ENCODE measurements at regions not wholly inside any gene's neighbourhood (a gene's known extent, or its start where the extent isn't known, plus 50 kb on each side); places are given as distances from the start of the nearest gene placed in this dataset.
"Not testable (repeated sequence)": the region's sequence is repeated elsewhere in the genome, so short reads cannot be mapped to it uniquely, and the experiment has no call there.

GRCh38 chr13:111678120-111678882 lies 357.9 kb downstream of the TEX29 start:
- H3K4me1 ChIP-seq (ENCODE audit: control insufficient read depth in 1 of 2, insufficient read depth in 2 of 2, low read length in 2 of 2); H3K4me3 ChIP-seq (ENCODE audit: low read depth in 1 of 2, low read length in 2 of 2); H3K27ac ChIP-seq (ENCODE audit: low read length); H3K9me3 ChIP-seq (ENCODE audit: control insufficient read depth in 1 of 2, low read length in 2 of 2); H3K27me3 ChIP-seq (ENCODE audit: low read depth, low read length); H3K36me3 ChIP-seq (ENCODE audit: control insufficient read depth in 1 of 2, insufficient read depth in 2 of 2, low read length in 2 of 2): not testable (repeated sequence)

GRCh38 chr13:111679645-111680044 lies 359.2 kb downstream of the TEX29 start:
- not testable (repeated sequence) for H3K36me3 ChIP-seq (ENCODE audit: control insufficient read depth in 1 of 2, insufficient read depth in 2 of 2, low read length in 2 of 2); H3K27me3 ChIP-seq (ENCODE audit: low read depth, low read length); H3K27ac ChIP-seq (ENCODE audit: low read length); H3K9me3 ChIP-seq (ENCODE audit: control insufficient read depth in 1 of 2, low read length in 2 of 2); H3K4me3 ChIP-seq (ENCODE audit: low read depth in 1 of 2, low read length in 2 of 2); H3K4me1 ChIP-seq (ENCODE audit: control insufficient read depth in 1 of 2, insufficient read depth in 2 of 2, low read length in 2 of 2)

GRCh38 chr13:111680100-111680499 lies 359.7 kb downstream of the TEX29 start:
- not testable (repeated sequence) for H3K4me3 ChIP-seq (ENCODE audit: low read depth in 1 of 2, low read length in 2 of 2); H3K9me3 ChIP-seq (ENCODE audit: control insufficient read depth in 1 of 2, low read length in 2 of 2); H3K27me3 ChIP-seq (ENCODE audit: low read depth, low read length); H3K36me3 ChIP-seq (ENCODE audit: control insufficient read depth in 1 of 2, insufficient read depth in 2 of 2, low read length in 2 of 2); H3K4me1 ChIP-seq (ENCODE audit: control insufficient read depth in 1 of 2, insufficient read depth in 2 of 2, low read length in 2 of 2); H3K27ac ChIP-seq (ENCODE audit: low read length)

- H3K27me3 ChIP-seq (ENCODE audit: low read depth, low read length); H3K4me1 ChIP-seq (ENCODE audit: control insufficient read depth in 1 of 2, insufficient read depth in 2 of 2, low read length in 2 of 2); H3K9me3 ChIP-seq (ENCODE audit: control insufficient read depth in 1 of 2, low read length in 2 of 2); H3K27ac ChIP-seq (ENCODE audit: low read length); H3K4me3 ChIP-seq (ENCODE audit: low read depth in 1 of 2, low read length in 2 of 2); H3K36me3 ChIP-seq (ENCODE audit: control insufficient read depth in 1 of 2, insufficient read depth in 2 of 2, low read length in 2 of 2): not testable (repeated sequence)
Measured at GRCh38 chr13:111692028-111692427, 371.6 kb downstream of the TEX29 start.

- not testable (repeated sequence) for H3K4me3 ChIP-seq (ENCODE audit: low read depth in 1 of 2, low read length in 2 of 2); H3K27ac ChIP-seq (ENCODE audit: low read length); H3K9me3 ChIP-seq (ENCODE audit: control insufficient read depth in 1 of 2, low read length in 2 of 2); H3K27me3 ChIP-seq (ENCODE audit: low read depth, low read length); H3K4me1 ChIP-seq (ENCODE audit: control insufficient read depth in 1 of 2, insufficient read depth in 2 of 2, low read length in 2 of 2); H3K36me3 ChIP-seq (ENCODE audit: control insufficient read depth in 1 of 2, insufficient read depth in 2 of 2, low read length in 2 of 2)
Measured at GRCh38 chr13:111696121-111696520, 370.8 kb upstream of the SOX1 start.

- not testable (repeated sequence) for H3K4me3 ChIP-seq (ENCODE audit: low read depth in 1 of 2, low read length in 2 of 2); H3K27ac ChIP-seq (ENCODE audit: low read length); H3K9me3 ChIP-seq (ENCODE audit: control insufficient read depth in 1 of 2, low read length in 2 of 2); H3K27me3 ChIP-seq (ENCODE audit: low read depth, low read length); H3K4me1 ChIP-seq (ENCODE audit: control insufficient read depth in 1 of 2, insufficient read depth in 2 of 2, low read length in 2 of 2); H3K36me3 ChIP-seq (ENCODE audit: control insufficient read depth in 1 of 2, insufficient read depth in 2 of 2, low read length in 2 of 2)
Measured at GRCh38 chr13:111702059-111702458, 364.9 kb upstream of the SOX1 start.

Measured in muscle layer of duodenum (tissue), 2 donors.